Inferior parietal cortex (tissue), 1 donor: ENCODE measurements at regions not wholly inside any gene's neighbourhood (a gene's known extent, or its start where the extent isn't known, plus 50 kb on each side); places are given as distances from the start of the nearest gene placed in this dataset.
A peak's percentile ranks its signal among the peaks of the same experiment; 100 is the strongest.
"Not testable (repeated sequence)": the region's sequence is repeated elsewhere in the genome, so short reads cannot be mapped to it uniquely, and the experiment has no call there.

ENCODE experiments used
- DNase-seq: peaks from one replicate; pipeline ENCODE4 v3.0.0-alpha.2; 2016; ENCODE audit errors: extremely low spot score

DNA sequence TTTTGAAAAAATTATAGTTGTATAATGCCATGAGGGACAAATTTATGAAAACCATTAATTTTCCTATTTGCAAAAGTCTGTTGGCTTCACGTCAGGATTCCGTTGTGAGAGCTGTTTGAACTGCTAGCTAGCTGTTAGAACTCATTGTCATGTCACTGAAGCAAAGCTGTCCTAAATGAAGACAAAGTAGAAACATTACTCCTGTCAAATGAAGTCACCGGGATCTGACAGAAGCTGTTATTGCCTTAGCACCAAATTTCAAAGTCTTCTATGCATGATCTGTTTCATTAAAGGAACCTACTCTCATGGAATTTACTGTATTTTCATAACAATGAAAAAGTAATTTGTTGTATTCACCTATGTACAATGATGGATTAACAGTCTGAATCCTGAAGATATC is 479.8 kb downstream of the PLOD2 start:
- DNase-seq, result no peak

DNA sequence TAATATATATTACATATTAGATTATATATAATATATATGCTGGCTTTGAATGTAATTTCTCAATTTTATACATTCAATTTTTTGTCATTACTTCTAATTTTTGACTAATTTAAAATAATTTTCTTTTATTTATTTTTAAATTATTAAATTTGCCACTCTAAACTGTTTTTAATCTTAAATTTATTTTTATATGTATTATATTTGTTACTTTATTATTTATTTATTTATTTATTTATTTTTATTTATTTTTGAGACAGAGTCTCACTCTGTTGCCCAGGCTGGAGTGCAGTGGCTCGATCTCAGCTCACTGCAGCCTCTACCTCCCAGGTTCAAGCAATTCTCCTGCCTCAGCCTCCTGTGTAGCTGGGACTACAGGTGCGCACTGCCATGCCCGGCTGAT is 473.0 kb downstream of the PLOD2 start:
- not testable (repeated sequence) for DNase-seq

DNA sequence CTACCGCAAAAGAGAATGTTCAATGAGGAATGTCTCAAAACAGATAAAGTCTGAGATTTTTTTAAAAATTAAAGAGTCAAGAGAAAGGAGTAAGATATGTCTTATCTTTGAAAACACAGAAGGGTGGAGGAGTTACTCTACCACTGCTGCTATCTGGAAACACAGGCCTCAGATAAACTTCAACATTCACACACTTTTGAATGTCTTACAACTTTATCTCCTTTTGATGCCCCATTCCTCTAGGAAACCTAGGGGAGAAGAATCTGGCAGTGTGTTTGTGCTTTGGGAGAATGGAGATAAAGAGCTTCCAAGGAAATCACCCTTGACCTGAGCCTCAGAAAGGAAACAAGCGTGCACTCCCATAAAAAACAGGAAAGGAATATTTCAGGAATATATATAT is 468.2 kb downstream of the PLOD2 start:
- DNase-seq, result no peak

DNA sequence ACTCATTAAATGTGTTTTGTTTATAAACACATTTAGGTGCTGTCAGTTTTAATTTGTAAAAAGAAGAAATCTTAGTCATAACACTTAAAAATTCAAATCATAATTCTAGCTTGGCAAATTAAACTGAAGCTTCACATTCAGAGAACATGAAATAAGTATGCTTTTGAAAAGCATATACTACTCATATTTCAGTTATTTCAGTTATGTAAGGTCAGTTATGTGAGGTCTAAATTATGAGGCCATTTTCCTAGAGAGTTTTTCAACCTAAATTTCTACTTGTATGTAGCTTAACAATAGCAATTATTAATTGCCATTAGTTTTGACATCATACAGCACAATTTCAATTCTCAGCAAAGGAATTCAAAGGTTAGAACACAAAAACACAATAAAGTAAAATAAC is 465.0 kb downstream of the PLOD2 start:
- DNase-seq, result no peak

DNA sequence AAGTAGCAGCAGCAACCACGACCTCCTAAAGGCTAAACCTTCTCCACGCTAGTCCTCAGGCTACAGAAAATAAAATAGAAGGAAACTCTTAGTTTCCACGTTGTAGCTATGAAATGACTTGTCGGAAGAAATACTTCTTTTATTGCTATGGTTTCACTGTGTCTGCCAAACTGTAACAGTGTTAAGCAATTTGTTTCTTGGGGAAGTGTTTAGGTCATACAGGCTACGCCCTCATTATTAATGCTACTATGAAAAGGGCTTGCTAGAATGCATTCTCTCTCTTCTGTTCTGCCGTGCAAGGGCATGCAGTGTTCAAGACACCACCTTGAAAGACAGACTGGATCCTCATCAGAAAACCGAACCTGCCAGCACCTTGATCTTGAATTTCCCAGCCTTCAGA is 462.7 kb downstream of the PLOD2 start:
- no peak for DNase-seq

DNA sequence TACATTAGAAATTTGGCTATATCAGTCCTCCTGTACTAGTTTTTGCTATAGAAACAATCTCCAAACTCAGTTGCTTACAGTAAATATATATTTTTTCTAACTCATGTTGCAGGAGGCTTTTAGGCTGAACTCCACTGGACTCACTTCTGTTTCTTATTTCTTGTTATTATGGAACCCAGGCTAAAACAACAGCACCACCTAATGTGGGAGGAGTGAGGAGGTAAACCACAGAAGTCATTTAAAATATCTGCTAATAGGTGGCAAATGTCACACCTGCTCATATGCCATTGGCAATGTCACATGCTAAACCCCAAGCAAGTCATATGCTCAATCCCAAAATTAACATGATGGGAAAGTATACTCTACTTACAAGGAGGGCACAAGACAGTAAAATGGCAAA is 462.2 kb downstream of the PLOD2 start:
- no peak for DNase-seq

DNA sequence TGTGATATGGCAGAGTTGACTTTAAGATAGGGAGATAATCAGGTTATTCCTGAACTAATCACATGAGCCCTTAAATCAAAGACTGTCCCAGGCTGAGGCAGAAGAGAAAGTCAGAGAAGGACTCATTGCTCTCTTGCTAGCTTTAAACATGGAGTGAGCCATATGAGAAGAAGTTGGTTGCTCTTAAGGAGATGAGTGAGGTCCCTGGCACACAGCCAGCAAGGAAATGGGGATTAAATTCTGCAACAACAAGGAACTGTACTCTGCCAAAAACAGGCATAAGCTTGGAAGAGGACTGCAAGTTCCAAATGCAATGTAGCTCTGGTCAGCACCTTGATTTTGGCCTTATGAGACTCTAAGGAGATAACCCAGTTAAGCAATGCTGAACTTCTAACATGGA is 457.0 kb downstream of the PLOD2 start:
- no peak for DNase-seq

DNA sequence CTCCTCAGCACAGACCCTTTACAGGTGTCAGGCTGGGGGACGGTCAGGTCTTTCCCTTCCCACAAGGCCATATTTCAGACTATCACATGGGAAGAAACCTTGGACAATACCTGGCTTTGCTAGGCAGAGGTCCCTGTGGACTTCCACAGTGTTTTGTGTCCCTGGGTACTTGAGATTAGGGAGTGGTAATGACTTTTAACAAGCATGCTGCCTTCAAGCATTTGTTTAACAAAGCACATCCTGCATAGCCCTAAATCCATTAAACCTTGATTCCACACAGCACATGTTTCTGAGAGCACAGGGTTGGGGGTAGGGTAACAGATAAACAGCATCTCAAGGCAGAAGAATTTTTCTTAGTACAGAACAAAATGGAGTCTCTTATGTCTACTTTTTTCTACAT is 451.2 kb downstream of the PLOD2 start:
- not testable (repeated sequence) for DNase-seq

DNA sequence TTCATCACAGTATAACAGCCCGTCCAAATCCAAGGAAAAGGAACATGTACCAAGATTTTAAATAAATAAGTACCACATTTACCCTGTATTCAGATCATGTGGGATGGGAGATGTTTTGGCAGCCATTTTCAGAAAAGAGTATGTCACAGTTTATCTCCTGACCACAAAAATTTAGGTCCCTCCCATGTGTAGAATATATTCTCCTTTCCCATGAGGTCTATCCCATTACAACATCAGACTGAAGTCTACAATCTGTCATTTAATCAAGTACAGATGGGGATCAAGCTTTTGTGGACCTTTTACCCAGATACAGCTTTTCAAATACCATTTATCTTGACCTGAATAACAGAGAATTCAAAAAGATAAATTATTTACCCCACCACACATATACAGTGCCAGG is 444.5 kb downstream of the PLOD2 start:
- no peak for DNase-seq

DNA sequence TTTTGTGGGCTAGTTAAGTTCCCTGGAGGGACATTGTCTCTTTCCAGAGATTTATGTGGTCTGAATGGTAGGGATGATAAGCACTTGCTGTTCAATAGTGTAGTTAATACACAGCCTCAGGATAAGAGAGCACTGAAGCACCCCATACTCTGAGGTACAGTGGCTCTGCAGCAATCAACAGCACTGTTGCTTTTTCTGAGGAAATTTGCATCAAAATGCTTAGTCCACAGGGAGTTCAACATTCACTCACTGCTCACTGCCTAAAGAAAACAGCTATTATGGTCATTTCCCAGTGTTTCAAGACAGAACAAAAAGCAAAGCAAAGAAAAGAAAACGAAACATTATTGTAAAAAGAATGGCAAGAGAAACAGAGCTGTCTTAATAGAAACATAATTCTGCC is 441.9 kb downstream of the PLOD2 start:
- no peak for DNase-seq

DNA sequence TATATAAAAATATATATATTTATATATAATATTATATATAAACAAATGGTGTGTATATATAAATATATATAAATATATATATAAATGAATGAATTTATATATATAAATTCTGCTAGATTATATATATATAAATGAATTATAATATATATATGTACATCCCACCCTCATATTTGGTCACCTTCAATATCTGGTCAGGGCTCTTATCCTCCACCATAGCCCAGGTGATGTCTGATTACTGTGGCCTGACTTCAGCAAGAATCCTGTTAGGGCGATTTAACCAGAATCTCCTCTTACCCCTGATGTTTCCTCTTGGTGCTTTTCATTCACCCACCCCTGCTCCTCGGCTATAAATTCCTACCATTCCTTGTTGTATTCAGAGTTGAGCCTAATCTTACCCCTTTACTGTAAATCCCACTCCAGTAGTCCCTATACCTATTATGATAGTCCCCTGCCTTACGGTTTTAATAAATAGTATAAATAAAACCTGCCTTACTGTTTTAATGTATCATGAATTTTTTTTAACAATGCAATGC is 439.6 kb downstream of the PLOD2 start:
- DNase-seq, result no peak

DNA sequence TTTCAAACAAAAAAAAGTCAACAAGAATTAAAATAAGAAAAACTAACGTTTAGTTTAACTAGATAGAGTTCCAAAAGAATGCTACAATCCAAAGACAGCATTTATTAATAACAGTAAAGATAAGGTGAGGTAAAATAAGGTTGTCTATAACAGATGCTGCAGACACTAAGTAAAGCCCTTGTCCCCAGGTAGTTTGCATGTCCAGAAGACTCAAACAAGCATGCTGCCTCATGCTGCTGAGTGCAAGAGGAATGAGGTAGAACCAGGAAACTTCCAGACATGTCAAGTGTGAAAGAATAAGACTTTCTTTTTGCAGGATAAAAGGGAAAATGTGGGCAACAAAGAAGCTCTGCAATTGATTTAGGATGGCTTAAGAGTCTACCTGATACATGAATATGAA is 439.2 kb downstream of the PLOD2 start:
- DNase-seq, result no peak

DNA sequence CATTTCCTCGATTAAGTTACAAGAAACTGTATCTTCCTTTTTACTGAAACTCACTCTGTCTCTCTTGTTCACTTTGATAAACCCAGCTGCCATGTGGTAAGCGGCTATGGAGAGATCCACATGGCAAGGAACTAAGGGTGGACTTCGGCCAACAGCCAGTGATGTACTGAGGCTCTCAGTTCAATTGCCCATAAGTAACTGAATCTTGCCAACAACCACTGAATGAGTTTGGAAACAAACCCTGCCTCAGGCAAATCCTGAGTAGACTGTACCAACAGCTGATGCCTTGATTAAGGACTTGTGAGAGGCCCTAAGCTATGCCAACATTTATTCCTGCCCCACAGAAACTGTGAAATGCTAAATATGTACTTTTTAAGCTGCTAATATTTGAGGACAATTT is 433.5 kb downstream of the PLOD2 start:
- no peak for DNase-seq

DNA sequence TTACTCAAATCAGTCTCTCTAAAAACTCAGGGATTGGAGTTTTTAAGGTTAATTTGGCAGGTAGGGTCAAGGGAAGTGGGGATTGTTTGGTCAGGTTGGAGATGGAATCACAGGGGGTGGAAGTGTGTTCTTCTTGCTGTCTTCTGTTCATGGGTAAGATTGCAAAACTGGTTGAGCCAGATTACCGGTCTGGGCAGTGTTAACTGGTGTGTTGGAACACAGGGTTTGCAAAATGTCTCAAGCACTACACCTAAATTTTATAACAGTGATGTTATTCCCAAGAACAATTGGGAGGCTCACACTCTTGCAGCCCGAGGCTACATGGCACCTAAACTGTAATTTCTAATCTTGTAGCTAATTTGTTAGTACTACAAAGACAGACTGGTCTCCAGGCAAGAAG is 425.4 kb downstream of the PLOD2 start:
- no peak for DNase-seq

DNA sequence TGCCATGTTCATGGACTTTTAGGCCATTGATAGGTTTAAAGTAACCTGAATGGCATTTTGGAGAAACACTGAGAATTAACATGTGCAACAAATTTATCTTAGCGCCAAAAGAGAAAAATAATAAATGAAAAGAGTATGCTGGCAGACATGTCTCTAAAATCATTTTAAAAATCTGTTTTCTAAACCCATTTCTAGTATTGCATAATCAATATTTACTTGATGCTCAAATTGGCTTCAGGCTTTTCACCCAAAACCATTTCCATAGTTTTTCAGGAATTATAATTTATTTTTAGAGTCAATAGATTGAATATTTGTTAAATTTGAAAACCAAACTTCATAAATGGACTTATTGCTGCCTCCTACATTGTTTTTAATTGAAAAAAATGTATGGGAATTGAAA is 423.0 kb downstream of the PLOD2 start:
- no peak for DNase-seq

DNA sequence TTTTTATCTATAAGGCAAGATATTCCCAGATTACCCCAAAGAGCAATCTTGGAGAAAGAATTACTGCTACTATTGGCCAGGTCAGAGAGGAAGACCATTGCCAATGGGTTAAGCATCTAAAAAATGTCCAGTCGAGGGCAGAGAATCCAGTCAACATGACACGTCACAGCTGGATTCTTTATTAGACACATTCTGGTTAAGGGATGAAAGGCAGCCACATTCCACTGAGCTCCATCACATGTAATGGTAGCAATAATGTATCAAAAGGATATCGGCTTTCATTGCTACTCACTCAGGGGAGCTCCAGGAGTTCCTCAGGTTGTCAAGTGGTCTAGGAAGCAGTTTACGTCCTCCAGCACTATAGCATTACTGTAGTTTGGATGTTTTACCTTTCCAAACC is 421.1 kb downstream of the PLOD2 start:
- no peak for DNase-seq

DNA sequence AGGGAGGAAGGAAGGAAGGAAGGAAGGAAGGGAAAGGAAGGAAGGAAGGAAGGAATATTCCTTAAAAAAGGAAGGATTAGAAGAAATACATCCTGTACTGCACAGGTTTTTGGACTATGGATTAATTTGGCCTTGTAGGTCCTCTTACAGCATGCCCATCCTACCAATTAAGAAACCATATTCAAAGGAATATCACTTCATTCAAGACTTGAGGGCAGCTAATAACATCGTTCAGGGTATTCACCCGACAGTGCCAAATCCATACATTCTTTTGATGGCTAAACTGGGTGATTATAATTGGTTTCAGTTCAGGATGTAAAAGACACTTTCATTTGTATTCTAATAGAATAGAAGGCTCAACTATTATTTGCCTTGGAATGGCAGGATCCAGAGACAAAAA is 410.3 kb downstream of the PLOD2 start:
- DNase-seq, result no peak

DNA sequence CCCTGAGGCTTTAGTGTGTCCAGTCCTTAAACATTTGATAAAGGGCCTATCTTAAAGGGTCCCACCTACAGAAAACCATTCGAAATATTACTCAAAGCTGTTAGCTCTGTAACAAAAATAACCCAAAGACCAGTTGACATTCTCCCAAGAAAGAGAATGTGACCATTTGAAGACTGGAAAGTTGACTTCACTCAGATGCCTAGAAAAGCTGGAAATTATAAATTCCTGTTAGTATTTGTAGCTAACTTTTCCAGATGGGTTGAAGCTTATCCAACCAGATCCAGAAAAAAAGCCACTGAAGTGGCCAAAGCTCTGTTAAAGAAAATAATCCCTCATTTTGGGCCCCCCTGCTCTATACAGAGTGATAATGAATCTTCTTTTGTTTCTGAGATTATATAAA is 408.4 kb downstream of the PLOD2 start:
- DNase-seq, result no peak

DNA sequence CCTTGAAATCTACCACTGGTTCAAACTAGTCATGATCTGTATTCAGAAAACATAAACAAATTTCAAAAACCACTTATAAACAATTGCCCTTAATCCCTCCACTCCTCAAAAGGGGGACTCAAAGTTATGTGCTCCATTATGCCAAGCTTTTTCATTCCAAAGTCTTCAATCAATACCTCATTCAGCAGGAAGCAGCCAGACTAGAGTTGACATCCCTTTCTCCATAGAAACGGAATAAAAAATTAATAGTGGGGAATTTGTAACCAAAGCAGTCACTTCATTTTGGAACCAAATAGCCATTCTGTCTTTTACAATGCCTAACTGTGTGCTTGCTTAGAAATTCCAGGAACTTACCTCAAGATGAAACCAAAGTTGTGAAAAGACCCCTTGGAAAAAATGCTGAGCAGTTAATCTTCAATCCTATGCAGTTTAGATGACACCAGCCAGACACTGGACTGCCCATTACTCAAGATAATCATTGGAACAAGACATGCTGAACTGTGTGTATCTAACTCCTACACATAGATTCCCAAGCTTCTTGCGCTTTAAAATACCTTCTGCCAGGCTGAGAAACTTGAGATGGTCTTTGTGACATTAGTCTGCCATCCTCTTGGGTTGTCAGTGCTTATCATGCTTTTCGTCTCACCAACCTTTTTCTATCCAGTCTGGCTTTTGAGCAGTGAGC is 406.2 kb downstream of the PLOD2 start:
- DNase-seq, result no peak

DNA sequence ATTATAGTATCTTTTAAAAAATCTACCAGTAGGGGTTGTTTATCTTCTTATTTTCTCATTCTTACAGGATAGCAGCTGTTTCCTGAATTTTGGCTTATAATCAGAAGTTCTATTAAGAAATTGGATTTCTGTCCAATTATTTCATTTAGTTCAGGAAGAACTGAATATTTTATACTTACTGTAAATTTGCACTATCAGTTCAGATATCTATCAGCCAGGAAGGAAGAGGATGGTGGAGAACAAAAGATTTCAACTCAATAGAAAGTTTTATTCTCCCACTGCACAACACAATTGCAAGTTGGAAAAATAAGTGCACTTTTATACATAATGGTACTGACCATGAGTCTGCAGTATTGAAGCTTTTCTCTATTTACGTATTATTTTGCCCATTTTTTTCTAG is 400.9 kb downstream of the PLOD2 start:
- DNase-seq, result no peak

DNA sequence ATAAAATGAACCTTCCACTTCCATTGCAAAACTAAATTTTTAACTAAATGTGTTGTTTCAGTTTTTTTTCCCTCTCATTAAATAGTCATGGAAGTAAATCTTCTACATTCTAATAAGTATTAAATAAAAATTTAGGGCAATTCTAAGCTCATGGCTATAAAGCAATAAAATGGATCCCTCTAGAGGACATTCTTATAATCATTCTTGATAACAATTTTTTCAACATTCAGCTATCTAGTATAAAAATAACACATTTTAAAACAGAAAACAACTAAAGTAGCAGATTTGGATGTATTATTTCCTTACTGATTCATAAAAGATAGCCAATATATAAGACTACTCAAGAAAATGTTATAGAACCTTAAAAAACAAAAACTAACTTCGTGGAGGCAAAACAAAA is 393.1 kb downstream of the PLOD2 start:
- DNase-seq, result no peak

DNA sequence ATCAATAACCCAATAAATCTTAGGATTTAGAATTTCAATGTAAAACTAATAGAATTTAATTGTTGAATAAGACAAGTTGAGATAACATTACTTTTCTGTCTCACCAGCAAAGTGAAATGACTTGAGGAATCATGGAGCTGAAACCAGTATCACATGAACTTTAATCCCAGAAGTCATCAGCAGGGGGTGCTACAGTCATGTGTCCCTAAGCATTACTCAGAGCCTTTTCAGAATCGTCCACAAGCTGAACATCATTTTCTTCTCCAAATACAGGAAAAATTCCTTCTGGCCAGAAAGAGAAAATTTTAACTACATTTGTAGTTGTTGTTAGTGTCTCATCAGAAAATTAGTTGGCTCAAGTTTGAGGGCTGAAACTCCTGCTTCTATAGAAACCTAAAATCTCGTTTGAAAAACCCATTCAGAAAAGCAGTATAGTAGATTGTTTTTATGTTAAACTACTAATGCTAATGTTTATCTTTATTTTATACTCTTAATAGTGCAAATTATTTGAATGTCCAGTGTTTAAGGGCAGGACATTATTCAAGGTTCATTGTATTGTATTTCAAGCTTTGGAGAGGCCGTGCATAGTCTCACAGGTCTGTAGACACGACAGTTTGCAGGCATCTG is 384.1 kb downstream of the PLOD2 start:
- peak; percentile 64 for DNase-seq

DNA sequence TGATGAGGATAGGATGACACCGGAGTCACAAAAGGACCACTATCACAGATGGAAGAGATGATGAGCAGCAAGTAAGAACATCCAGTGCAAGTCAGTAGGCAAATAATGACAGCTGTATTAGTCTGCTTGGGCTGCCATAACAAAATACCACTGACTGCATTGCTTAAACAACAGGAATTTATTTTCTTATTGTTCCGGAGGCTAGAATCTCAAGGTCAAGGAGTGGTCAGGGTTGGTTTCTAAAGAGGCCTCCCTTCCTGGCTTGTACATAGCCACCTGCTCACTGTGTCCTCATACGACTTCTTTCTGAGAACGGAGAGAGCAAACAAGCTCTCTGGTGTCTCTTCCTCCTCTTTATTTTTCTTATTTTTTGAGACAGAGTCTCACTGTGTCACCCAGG is 380.7 kb downstream of the PLOD2 start:
- DNase-seq, result no peak

DNA sequence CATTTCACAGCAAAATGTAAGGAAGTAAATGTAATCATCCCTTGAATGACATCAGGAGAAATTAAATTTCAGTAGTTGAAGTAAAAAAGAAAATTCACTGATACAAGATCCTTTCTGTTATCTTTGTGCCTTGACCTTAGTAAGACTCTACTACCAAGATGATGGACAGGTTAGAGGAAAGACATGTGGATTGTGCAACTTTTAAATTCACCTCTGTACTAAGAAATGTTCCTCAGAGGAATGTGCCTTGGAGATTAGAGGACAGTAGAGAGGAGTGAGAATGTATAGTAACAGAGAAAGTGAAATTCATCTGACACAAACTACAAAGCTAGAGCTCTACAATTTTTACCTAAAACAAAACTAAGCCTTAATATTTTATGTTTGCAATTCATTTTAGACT is 375.3 kb downstream of the PLOD2 start:
- DNase-seq, result no peak
